Stimulated activated CD8-positive, alpha-beta memory T cell treated with anti-CD3 and anti-CD28 coated beads, Interleukin-4, amount 100 ng/mL, for 48 hours (primary cell): ENCODE measurements at regions not wholly inside any gene's neighbourhood (a gene's known extent, or its start where the extent isn't known, plus 50 kb on each side); places are given as distances from the start of the nearest gene placed in this dataset.

Experiments used
- DNase-seq: peaks from one replicate; pipeline ENCODE4 v3.0.0-alpha.2; 2020

GRCh38 chr15:62878070-62878469 lies 164.5 kb upstream of the TPM1 start:
- no peak for DNase-seq

GRCh38 chr15:62879770-62880169 lies 162.8 kb upstream of the TPM1 start:
- no peak for DNase-seq

- no peak for DNase-seq
Measured at GRCh38 chr15:62880278-62880677, 162.3 kb upstream of the TPM1 start.

GRCh38 chr15:62881056-62881455 lies 161.5 kb upstream of the TPM1 start:
- no peak for DNase-seq

GRCh38 chr15:62883938-62884479 lies 158.5 kb upstream of the TPM1 start:
- no peak for DNase-seq

- DNase-seq: no peak
Measured at GRCh38 chr15:62886431-62887071, 156.0 kb upstream of the TPM1 start.

- no peak for DNase-seq
Measured at GRCh38 chr15:62887113-62887570, 155.4 kb upstream of the TPM1 start.

GRCh38 chr15:62888623-62889022 lies 153.9 kb upstream of the TPM1 start:
- no peak for DNase-seq

GRCh38 chr15:62889141-62889661 lies 153.3 kb upstream of the TPM1 start:
- DNase-seq: no peak

GRCh38 chr15:62889734-62890505 lies 152.6 kb upstream of the TPM1 start:
- no peak for DNase-seq

- no peak for DNase-seq
Measured at GRCh38 chr15:62894322-62895085, 148.0 kb upstream of the TPM1 start.

GRCh38 chr15:62895139-62895866 lies 147.2 kb upstream of the TPM1 start:
- DNase-seq: no peak

- no peak for DNase-seq
Measured at GRCh38 chr15:62895905-62896316, 146.6 kb upstream of the TPM1 start.

- DNase-seq: no peak
Measured at GRCh38 chr15:62896380-62896866, 146.1 kb upstream of the TPM1 start.

- no peak for DNase-seq
Measured at GRCh38 chr15:62896969-62897486, 145.5 kb upstream of the TPM1 start.

- no peak for DNase-seq
Measured at GRCh38 chr15:62897634-62898033, 144.9 kb upstream of the TPM1 start.

- no peak for DNase-seq
Measured at GRCh38 chr15:62899090-62899493, 143.5 kb upstream of the TPM1 start.

- no peak for DNase-seq
Measured at GRCh38 chr15:62900071-62900802, 142.3 kb upstream of the TPM1 start.

- no peak for DNase-seq
Measured at GRCh38 chr15:62901087-62901486, 141.5 kb upstream of the TPM1 start.

GRCh38 chr15:62901909-62902546 lies 140.5 kb upstream of the TPM1 start:
- no peak for DNase-seq

GRCh38 chr15:62902821-62903220 lies 139.7 kb upstream of the TPM1 start:
- DNase-seq: no peak
